PC-9 (cell line): ENCODE measurements at regions not wholly inside any gene's neighbourhood (a gene's known extent, or its start where the extent isn't known, plus 50 kb on each side); places are given as distances from the start of the nearest gene placed in this dataset.

Experiments used
- BruUV-seq: library from RNA; stranded (reverse); fragments of 400-500 nt; replicated peaks from 2 replicates; lab custom pipeline; 2021; lab: Mats Ljungman, UMichigan
- CTCF ChIA-PET: fragments of 300-600 bp; sonication (Branson Sonifier 250); formaldehyde crosslinking; loops from one replicate; lab custom pipeline; 2022; ENCODE audit warnings: antibody characterized with exemption; lab: Charles Lee
- POLR2A ChIA-PET: fragments of 300-600 bp; sonication (Branson Sonifier 250); formaldehyde crosslinking; loops from one replicate; lab custom pipeline; 2022; ENCODE audit warnings: antibody characterized with exemption; ENCODE audit not compliant: unreplicated experiment; lab: Charles Lee
- DNase-seq, 2 experiments: peaks; one replicate each; pipeline versions ENCODE4 v3.0.0 to v3.0.0-alpha.2; 2015 to 2022; ENCODE audit warnings: mixed read lengths in 1 of 2
- H2AFZ ChIP-seq: fragments of 200-600 bp; sonication (generic); 2 replicates; pipeline ENCODE4 v1.8.1; 2017; ENCODE audit warnings: antibody characterized with exemption
- H3F3A ChIP-seq: fragments of 200-600 bp; sonication (generic); 2 replicates; pipeline ENCODE4 v1.8.1; 2017; ENCODE audit warnings: antibody characterized with exemption, mild to moderate bottlenecking, low read depth; ENCODE audit not compliant: insufficient read depth
- H3K27ac ChIP-seq: fragments of 200-600 bp; sonication (generic); 2 replicates; pipeline ENCODE4 v1.6.1; 2016; ENCODE audit warnings: mixed run types
- H3K27me3 ChIP-seq: fragments of 200-600 bp; sonication (generic); 2 replicates; pipeline ENCODE4 v1.6.1; 2016; ENCODE audit warnings: low read depth, mixed run types; ENCODE audit not compliant: insufficient read depth
- H3K36me3 ChIP-seq: fragments of 200-600 bp; sonication (generic); 2 replicates; pipeline ENCODE4 v1.6.1; 2016; ENCODE audit warnings: low read depth, mixed run types
- H3K4me1 ChIP-seq: fragments of 200-600 bp; sonication (generic); replicated peaks from 2 replicates; pipeline ENCODE4 v1.6.1; 2016; ENCODE audit warnings: mixed run types; ENCODE audit not compliant: insufficient read depth
- H3K4me2 ChIP-seq: fragments of 200-600 bp; sonication (generic); 2 replicates; pipeline ENCODE4 v1.6.1; 2017; ENCODE audit warnings: mixed run types
- H3K4me3 ChIP-seq: fragments of 200-600 bp; sonication (generic); 2 replicates; pipeline ENCODE4 v1.6.1; 2016; ENCODE audit warnings: mixed run types
- H3K79me2 ChIP-seq: fragments of 200-600 bp; sonication (generic); 2 replicates; pipeline ENCODE4 v1.6.1; 2017; ENCODE audit warnings: low read depth, mixed run types
- H3K9me2 ChIP-seq: fragments of 200-600 bp; sonication (generic); 2 replicates; pipeline ENCODE4 v1.8.1; 2017; ENCODE audit warnings: mild to moderate bottlenecking; ENCODE audit not compliant: insufficient read depth
- H3K9me3 ChIP-seq: fragments of 200-600 bp; sonication (generic); 2 replicates; pipeline ENCODE4 v1.8.1; 2016; ENCODE audit warnings: low read depth; ENCODE audit not compliant: insufficient read depth
- H4K20me1 ChIP-seq: fragments of 200-600 bp; sonication (generic); 2 replicates; pipeline ENCODE4 v1.8.1; 2017; ENCODE audit not compliant: insufficient read depth
- EZH2 ChIP-seq: fragments of 200-600 bp; sonication (generic); IDR thresholded peaks from 2 replicates; pipeline ENCODE4 v1.8.0; 2017; ENCODE audit warnings: antibody characterized with exemption, low read depth
- intact Hi-C: fragments of 100-400 bp; cut with micrococcal nuclease; formaldehyde crosslinking; loops from one replicate; pipeline ENCODE4 v1.10.0; 2022; ENCODE audit not compliant: unreplicated experiment
- TF ChIP-seq, protein P1 (sequence below): fragments of 200-600 bp; sonication (generic); conservative IDR thresholded peaks from 2 replicates; pipeline ENCODE4 v1.6.1; 2017; ENCODE audit warnings: mixed run types, antibody characterized with exemption, mild to moderate bottlenecking, moderate library complexity

DNA sequence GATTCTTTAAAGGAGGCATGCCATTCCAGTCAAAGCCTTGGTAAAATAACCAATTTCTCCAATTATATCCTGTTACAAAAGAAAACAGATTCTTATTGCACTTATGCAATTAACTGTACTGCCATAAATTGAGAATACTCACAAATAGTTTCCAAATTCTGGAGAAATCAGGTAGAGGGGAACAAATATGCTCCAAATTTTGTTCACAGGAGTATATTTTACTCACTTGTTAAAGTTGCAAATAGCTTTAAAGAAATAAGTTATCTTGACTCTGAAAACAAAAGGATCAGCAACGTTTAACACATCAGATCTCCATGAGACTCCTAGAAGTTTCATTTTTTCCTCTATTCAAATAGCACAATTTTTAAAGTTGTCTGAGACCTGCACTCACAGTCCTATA lies 712.1 kb upstream of the ARRDC4 start:
- BruUV-seq: no TSS peak
- intact Hi-C loops: no loop called here
- H4K20me1 ChIP-seq: no peaks in the 10 kb centered on the region; the same call in 1 of the 2 replicates
- H3K4me1 ChIP-seq: no peaks in the 10 kb centered on the region
- no peak overlapping the region for H2AFZ ChIP-seq
- no peaks in the 10 kb centered on the region for H3F3A ChIP-seq
- no peak overlapping the region for H3K4me3 ChIP-seq
- no peak overlapping the region for H3K4me2 ChIP-seq
- H3K79me2 ChIP-seq: no peaks in the 10 kb centered on the region
- no peaks in the 10 kb centered on the region for H3K36me3 ChIP-seq
- H3K9me3 ChIP-seq: no peaks in the 10 kb centered on the region
- no peak for TF ChIP-seq EZH2
- TF ChIP-seq, protein P1, sequence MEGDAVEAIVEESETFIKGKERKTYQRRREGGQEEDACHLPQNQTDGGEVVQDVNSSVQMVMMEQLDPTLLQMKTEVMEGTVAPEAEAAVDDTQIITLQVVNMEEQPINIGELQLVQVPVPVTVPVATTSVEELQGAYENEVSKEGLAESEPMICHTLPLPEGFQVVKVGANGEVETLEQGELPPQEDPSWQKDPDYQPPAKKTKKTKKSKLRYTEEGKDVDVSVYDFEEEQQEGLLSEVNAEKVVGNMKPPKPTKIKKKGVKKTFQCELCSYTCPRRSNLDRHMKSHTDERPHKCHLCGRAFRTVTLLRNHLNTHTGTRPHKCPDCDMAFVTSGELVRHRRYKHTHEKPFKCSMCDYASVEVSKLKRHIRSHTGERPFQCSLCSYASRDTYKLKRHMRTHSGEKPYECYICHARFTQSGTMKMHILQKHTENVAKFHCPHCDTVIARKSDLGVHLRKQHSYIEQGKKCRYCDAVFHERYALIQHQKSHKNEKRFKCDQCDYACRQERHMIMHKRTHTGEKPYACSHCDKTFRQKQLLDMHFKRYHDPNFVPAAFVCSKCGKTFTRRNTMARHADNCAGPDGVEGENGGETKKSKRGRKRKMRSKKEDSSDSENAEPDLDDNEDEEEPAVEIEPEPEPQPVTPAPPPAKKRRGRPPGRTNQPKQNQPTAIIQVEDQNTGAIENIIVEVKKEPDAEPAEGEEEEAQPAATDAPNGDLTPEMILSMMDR: no peak
- DNase-seq: no peak
- ChIA-PET POLR2A (no interaction called here), CTCF (no interaction called here)
- H3K27me3 ChIP-seq: no peaks in the 10 kb centered on the region
- H3K9me2 ChIP-seq: no peaks in the 10 kb centered on the region
- no peak overlapping the region for H3K27ac ChIP-seq

DNA sequence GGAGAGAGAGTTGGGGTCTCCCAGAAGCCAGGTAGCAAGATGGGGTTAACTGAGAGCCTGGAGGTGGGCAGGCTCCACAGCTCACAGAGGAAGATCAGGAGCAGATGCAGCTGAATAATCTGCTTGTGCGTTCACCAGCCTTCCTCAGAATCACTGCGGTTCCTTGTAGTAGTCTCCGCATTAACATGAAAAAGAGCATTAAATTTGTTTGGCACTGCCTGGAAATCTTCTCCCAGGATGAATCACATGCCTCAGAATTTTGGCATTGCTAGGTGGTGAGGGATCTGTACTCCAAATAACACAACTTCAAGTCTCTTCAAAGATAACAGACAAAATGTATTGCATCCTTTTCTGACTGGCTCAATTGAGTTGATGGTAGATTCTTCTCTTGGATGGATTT lies 700.6 kb upstream of the ARRDC4 start:
- ChIA-PET CTCF (no interaction called here), POLR2A (no interaction called here)
- no peak overlapping the region for H3K4me3 ChIP-seq
- H3K79me2 ChIP-seq: no peaks in the 10 kb centered on the region
- TF ChIP-seq, protein P1: no peak
- TF ChIP-seq EZH2: no peak
- H4K20me1 ChIP-seq: no peaks in the 10 kb centered on the region
- H3K27me3 ChIP-seq: peaks cover 9% of the 10 kb centered on the region
- no peaks in the 10 kb centered on the region for H3K9me2 ChIP-seq
- no peak for DNase-seq
- H3K9me3 ChIP-seq: no peaks in the 10 kb centered on the region
- no peaks in the 10 kb centered on the region for H3K36me3 ChIP-seq
- no peaks in the 10 kb centered on the region for H3F3A ChIP-seq
- intact Hi-C loops: no loop called here
- no peak overlapping the region for H2AFZ ChIP-seq
- no peaks in the 10 kb centered on the region for H3K4me1 ChIP-seq
- H3K4me2 ChIP-seq: no peak overlapping the region
- no TSS peak for BruUV-seq
- no peak overlapping the region for H3K27ac ChIP-seq

DNA sequence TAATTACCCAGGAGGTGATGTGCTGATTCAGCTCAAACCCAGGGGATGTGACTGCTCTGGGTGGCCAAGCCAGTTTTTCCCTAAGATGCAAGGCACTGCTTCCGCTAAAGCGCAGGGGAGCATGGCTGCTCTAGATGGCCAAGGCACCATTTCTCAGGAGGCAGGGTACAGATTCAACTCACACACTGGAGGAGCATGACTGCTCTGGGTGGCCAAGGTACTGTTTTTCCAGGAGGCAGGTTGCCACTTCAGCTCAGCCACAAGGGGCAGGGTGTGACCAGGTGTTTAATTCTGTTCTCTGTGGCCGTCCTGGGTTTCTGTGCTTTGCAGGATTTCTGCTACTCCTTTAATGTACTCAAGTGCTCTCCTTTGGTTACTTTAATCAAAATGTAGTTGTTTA lies 659.3 kb upstream of the ARRDC4 start:
- no peak overlapping the region for H3K4me2 ChIP-seq
- H3K27me3 ChIP-seq: no peaks in the 10 kb centered on the region
- H3K9me3 ChIP-seq: no peaks in the 10 kb centered on the region
- no peaks in the 10 kb centered on the region for H3K9me2 ChIP-seq
- H2AFZ ChIP-seq: no peak overlapping the region
- DNase-seq: no peak
- H3F3A ChIP-seq: no peaks in the 10 kb centered on the region
- intact Hi-C loops: no loop called here
- ChIA-PET CTCF (no interaction called here), POLR2A (no interaction called here)
- no peaks in the 10 kb centered on the region for H3K79me2 ChIP-seq
- no peak for TF ChIP-seq EZH2
- TF ChIP-seq, protein P1: no peak
- no TSS peak for BruUV-seq
- H3K4me1 ChIP-seq: no peaks in the 10 kb centered on the region
- H3K36me3 ChIP-seq: no peaks in the 10 kb centered on the region
- no peak overlapping the region for H3K4me3 ChIP-seq
- no peaks in the 10 kb centered on the region for H4K20me1 ChIP-seq
- no peak overlapping the region for H3K27ac ChIP-seq
